Body of pancreas (tissue), 4 donors: ENCODE measurements at regions not wholly inside any gene's neighbourhood (a gene's known extent, or its start where the extent isn't known, plus 50 kb on each side); places are given as distances from the start of the nearest gene placed in this dataset.
A peak's percentile ranks its signal among the peaks of the same experiment; 100 is the strongest.

ENCODE experiments used
- ATAC-seq: fragments of 150-250 bp; one replicate; pipeline ENCODE4 v1.9.1; 2016
- DNase-seq, 4 donors: peaks; one replicate each; pipeline ENCODE4 v3.0.0-alpha.2; 2019
- H3K27ac ChIP-seq, 4 donors: fragments of 200-600 bp; sonication (generic); 1 replicate in 3 of 4; 2 replicates in 1 of 4; pipeline versions ENCODE4 v1.5.1 to v1.6.1; 2016 to 2019; ENCODE audit warnings: mild to moderate bottlenecking in 1 of 4, mixed read lengths in 1 of 4, moderate library complexity in 1 of 4
- H3K27me3 ChIP-seq, 2 donors: fragments of 200-600 bp; sonication (generic); one replicate each; pipeline ENCODE4 v1.6.0; 2016; ENCODE audit warnings: mild to moderate bottlenecking in 1 of 2
- H3K36me3 ChIP-seq, 2 donors: fragments of 200-600 bp; sonication (generic); replicated peaks in 1 of 2; 2 replicates each; pipeline ENCODE4 v1.5.1; 2016; ENCODE audit warnings: low read depth in 2 of 2; ENCODE audit not compliant: insufficient read depth in 1 of 2
- H3K4me1 ChIP-seq: fragments of 200-600 bp; sonication (generic); one replicate; pipeline ENCODE4 v1.6.0; 2016
- H3K4me3 ChIP-seq, 2 donors: fragments of 200-600 bp; sonication (generic); 1 replicate in 1 of 2; 2 replicates in 1 of 2; pipeline ENCODE4 v1.5.1; 2016 to 2019
- H3K9me3 ChIP-seq, 3 donors: fragments of 200-600 bp; sonication (generic); 1 replicate in 2 of 3; 2 replicates in 1 of 3; pipeline ENCODE4 v1.5.1; 2016
- POLR2A ChIP-seq, 3 donors: fragments of 450-650 bp; IDR thresholded peaks; one replicate each; pipeline ENCODE4 v1.6.1; 2016; ENCODE audit warnings: antibody characterized with exemption in 3 of 3, mild to moderate bottlenecking in 2 of 3
- WGBS, 2 donors: methylation state at CpG; one replicate each; pipeline ENCODE4 v1.1.5; 2017; 5-methylcytosine and 5-hydroxymethylcytosine counted together
- intact Hi-C: fragments of 100-400 bp; cut with DNase I; formaldehyde crosslinking; loops from one replicate; pipeline ENCODE4 v1.15.1; 2023
- TF ChIP-seq, protein P1 (sequence below), 7 experiments: fragments of 450-650 bp in 4 of 7; fragments of 200-600 bp in 3 of 7; sonication (generic) in 3 of 7; IDR thresholded peaks; one replicate each; pipeline ENCODE4 v1.5.1; 2016 to 2019; ENCODE audit warnings: antibody characterized with exemption in 7 of 7

GRCh38 chr13:34124666-34125306 lies 306.8 kb downstream of the RFC3 start:
- no peak overlapping the region for H3K4me3 ChIP-seq
- peak overlapping the region in 1 of 4 donors; percentile 5 for H3K27ac ChIP-seq
- no peaks in the 10 kb centered on the region for H3K36me3 ChIP-seq
- ATAC-seq (no peak), DNase-seq (peak in 2 of 4 donors; percentile 2 to 20)
- H3K27me3 ChIP-seq = no peaks in the 10 kb centered on the region
- intact Hi-C loops = no loop called here
- peaks cover 12% of the 10 kb centered on the region for H3K4me1 ChIP-seq
- 39 to 47% methylated on average over 3 of the region's 3 CpGs for WGBS, 2 donors
- H3K9me3 ChIP-seq = no peaks in the 10 kb centered on the region
- TF ChIP-seq, protein P1, sequence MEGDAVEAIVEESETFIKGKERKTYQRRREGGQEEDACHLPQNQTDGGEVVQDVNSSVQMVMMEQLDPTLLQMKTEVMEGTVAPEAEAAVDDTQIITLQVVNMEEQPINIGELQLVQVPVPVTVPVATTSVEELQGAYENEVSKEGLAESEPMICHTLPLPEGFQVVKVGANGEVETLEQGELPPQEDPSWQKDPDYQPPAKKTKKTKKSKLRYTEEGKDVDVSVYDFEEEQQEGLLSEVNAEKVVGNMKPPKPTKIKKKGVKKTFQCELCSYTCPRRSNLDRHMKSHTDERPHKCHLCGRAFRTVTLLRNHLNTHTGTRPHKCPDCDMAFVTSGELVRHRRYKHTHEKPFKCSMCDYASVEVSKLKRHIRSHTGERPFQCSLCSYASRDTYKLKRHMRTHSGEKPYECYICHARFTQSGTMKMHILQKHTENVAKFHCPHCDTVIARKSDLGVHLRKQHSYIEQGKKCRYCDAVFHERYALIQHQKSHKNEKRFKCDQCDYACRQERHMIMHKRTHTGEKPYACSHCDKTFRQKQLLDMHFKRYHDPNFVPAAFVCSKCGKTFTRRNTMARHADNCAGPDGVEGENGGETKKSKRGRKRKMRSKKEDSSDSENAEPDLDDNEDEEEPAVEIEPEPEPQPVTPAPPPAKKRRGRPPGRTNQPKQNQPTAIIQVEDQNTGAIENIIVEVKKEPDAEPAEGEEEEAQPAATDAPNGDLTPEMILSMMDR (IDR thresholded peaks at IDR 0.05) = no peak
- no peak for TF ChIP-seq POLR2A (IDR thresholded peaks at IDR 0.05)

DNA sequence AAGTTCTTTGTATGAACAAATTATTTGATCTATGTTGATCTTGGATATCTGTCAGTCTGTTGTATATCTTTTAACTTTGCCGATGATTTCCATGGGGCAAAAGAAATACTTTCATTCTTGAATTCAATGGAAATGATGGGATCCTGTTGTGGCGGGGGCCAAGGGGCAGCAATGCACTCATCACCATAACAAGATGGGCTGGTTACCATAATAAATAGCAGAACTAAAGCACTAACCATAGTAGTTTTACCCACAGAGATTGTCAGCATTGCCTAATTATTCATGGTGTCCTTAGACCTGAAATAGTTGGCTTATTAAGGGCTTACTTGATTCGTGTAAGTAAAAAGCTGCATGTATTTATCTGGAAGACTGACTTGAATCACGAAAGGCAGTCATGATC lies 309.6 kb downstream of the RFC3 start:
- intact Hi-C loops = no loop called here
- DNase-seq (no peak), ATAC-seq (no peak)
- no peaks in the 10 kb centered on the region for H3K36me3 ChIP-seq
- H3K4me3 ChIP-seq = no peak overlapping the region
- TF ChIP-seq, protein P1 (IDR thresholded peaks at IDR 0.05) = no peak
- no peak for TF ChIP-seq POLR2A (IDR thresholded peaks at IDR 0.05)
- no peaks in the 10 kb centered on the region for H3K9me3 ChIP-seq
- 80 to 81% methylated on average over 4 of the region's 4 CpGs for WGBS, 2 donors
- H3K27me3 ChIP-seq = no peaks in the 10 kb centered on the region
- no peak overlapping the region for H3K27ac ChIP-seq
- H3K4me1 ChIP-seq = peaks cover 12% of the 10 kb centered on the region

DNA sequence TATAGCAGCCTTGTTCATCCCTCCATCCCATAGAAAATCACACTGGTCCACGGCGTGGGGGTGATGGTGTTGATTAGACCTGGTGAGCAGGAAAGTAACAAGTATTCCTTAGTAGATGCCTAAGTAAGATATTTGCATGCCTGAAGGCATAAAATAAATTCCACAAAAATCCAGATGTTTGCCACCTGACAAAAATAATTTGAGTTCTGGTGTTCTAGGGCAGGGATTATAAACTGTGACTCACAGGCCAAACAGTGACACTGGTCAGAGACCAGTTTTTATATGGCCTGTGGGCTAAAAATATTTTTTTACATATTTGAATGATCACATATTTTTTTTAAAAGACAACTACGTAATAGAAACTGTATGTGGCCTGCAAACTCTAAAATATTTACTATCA lies 310.7 kb downstream of the RFC3 start:
- no peaks in the 10 kb centered on the region for H3K27me3 ChIP-seq
- 84 to 87% methylated on average over 3 of the region's 3 CpGs for WGBS, 2 donors
- intact Hi-C loops = no loop called here

DNA sequence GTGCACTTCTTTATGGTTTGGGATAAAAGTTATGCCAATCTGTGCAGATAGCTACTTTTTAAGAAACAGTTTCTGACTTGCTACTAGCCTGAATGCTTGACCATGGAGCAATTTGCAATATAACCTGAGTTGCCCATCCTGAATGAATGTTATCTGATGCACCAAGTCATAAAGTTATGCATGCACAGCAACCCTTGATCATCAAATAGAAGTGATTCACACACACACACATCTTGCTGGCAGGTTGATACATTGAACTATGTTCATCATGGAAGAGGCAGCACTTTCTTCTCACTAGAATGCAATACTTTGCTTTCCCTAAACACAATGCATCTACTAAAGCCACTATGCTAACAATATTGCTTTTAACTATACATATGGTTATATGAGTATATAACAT lies 311.5 kb downstream of the RFC3 start:
- H3K27me3 ChIP-seq = no peaks in the 10 kb centered on the region
- H3K4me1 ChIP-seq = peaks cover 11% of the 10 kb centered on the region
- no peak for TF ChIP-seq POLR2A (IDR thresholded peaks at IDR 0.05)
- TF ChIP-seq, protein P1 (IDR thresholded peaks at IDR 0.05) = no peak
- no peaks in the 10 kb centered on the region for H3K36me3 ChIP-seq
- H3K27ac ChIP-seq = no peak overlapping the region
- H3K9me3 ChIP-seq = no peaks in the 10 kb centered on the region
- intact Hi-C loops = no loop called here
- DNase-seq (no peak), ATAC-seq (no peak)
- H3K4me3 ChIP-seq = no peak overlapping the region

More for the DNA sequence above, 310.7 kb downstream of the RFC3 start:
- Histone ChIP-seq H3K4me1 (peaks cover 12% of the 10 kb centered on the region), H3K36me3 (no peaks in the 10 kb centered on the region), H3K4me3 (no peak overlapping the region), H3K27ac (no peak overlapping the region), H3K9me3 (no peaks in the 10 kb centered on the region)
- ATAC-seq = no peak
- no peak for DNase-seq
- no peak for TF ChIP-seq POLR2A (IDR thresholded peaks at IDR 0.05)
- TF ChIP-seq, protein P1 (IDR thresholded peaks at IDR 0.05) = no peak

DNA sequence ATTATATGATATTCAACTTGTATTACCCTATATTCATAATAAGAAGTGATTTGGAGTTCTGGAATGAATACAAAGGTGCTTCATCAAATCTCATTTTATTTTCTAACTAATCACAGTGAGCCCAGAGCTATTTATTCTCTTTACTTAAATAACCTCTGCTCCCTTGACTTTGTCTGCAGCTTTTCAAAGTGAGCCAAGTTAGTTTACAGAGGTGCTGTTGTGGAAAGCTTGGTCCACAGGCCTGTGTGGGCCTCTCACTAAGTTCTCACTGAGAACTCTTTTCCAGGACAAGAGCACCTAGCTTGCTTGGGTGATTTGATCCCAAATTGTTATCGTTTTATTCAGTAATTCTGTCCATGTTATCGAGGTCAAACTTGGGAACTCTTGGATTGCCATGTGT lies 319.3 kb downstream of the RFC3 start:
- no peak for ATAC-seq
- Histone ChIP-seq H3K27ac (no peak overlapping the region), H3K36me3 (no peaks in the 10 kb centered on the region), H3K27me3 (no peaks in the 10 kb centered on the region), H3K4me1 (no peaks in the 10 kb centered on the region), H3K9me3 (no peaks in the 10 kb centered on the region), H3K4me3 (no peak overlapping the region)
- TF ChIP-seq POLR2A (IDR thresholded peaks at IDR 0.05) = no peak
- TF ChIP-seq, protein P1 (IDR thresholded peaks at IDR 0.05) = no peak
- intact Hi-C loops = no loop called here
- 65 to 78% methylated on average over 2 of the region's 2 CpGs for WGBS, 2 donors
- no peak for DNase-seq
